AG08395 (cell line): ENCODE measurements at regions not wholly inside any gene's neighbourhood (a gene's known extent, or its start where the extent isn't known, plus 50 kb on each side); places are given as distances from the start of the nearest gene placed in this dataset.

Experiments used
- DNase-seq: peaks from one replicate; pipeline ENCODE4 v3.0.0; 2012; ENCODE audit warnings: mixed read lengths, low spot score

- no peak for DNase-seq
Measured at GRCh38 chr5:92505145-92505544, 1075.9 kb downstream of the NR2F1-AS1 start.

DNA sequence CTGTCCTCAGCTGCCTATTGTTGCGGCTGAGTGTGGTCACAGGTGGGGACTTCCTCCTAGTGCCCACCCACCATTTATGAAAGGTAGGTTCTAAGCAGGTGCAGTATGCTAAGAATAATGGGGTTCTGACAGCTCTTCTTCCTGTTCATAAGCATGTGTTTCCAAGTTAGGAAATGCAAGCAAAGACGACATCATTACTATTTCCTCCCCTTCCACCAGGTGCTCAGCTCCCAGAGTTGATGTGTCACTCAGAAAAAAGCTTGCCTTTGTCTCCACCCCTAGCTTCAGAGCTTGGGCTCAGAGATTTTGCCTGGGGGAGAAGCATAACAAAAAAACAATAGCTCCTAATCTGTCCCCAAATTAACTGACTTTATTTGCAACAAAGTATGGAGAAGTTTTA, 1076.7 kb downstream of the NR2F1-AS1 start:
- no peak for DNase-seq

DNA sequence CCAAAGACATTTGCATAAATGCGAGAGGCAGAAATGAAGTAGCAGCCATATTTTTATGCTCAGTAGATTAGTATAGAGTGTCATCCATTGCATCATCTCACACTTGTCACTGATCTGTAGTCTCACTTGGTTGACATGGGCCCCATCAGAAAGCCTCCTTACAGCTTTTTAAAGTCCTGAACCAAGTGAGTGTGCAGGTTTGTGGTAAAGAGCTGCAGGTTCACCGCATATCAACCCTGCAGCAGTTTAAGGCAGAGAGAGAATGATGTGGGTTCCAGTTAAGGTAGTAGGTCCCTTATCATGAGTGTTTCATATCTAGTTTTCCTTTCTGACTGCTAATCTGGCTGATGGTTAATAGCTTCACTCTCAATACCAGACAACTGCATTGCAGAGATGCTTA, 1080.3 kb downstream of the NR2F1-AS1 start:
- no peak for DNase-seq

- no peak for DNase-seq
Measured at GRCh38 chr5:92496545-92496944, 1084.5 kb downstream of the NR2F1-AS1 start.

- no peak for DNase-seq
Measured at GRCh38 chr5:92494508-92494907, 1086.5 kb downstream of the NR2F1-AS1 start.

GRCh38 chr5:92492908-92493307, 1088.1 kb downstream of the NR2F1-AS1 start:
- DNase-seq = no peak

GRCh38 chr5:92484484-92484883, 1096.5 kb downstream of the NR2F1-AS1 start:
- no peak for DNase-seq

DNA sequence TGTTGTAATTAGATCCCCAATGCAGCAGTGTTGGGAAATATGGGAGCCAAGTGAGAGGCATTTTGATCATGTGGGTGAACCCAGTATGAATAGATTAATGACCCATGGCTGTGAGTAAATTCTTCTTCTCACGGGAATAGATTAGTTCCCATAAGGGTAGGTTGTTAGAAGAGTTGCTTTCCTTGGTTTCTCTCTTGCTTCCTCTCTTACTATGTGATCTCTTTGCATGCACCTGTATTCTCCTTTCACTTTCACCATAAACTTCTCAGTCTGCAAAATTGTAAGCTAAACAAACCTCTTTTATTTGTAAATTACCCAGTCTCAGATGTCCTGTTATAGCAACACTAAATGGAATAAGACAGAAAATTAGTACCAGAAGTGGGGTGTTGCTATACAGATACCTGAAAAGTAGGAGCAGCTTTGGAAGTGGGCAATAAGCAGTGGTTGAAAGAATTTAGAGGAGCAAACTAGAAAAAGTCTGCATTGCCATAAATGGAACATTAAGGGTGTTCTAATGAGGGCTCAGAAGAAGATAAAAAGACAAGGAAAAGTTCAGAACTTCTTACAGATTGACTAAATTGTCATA, 1090.0 kb upstream of the ARRDC3 start:
- DNase-seq = no peak

- DNase-seq = no peak
Measured at GRCh38 chr5:92471861-92472260, 1088.7 kb upstream of the ARRDC3 start.

DNA sequence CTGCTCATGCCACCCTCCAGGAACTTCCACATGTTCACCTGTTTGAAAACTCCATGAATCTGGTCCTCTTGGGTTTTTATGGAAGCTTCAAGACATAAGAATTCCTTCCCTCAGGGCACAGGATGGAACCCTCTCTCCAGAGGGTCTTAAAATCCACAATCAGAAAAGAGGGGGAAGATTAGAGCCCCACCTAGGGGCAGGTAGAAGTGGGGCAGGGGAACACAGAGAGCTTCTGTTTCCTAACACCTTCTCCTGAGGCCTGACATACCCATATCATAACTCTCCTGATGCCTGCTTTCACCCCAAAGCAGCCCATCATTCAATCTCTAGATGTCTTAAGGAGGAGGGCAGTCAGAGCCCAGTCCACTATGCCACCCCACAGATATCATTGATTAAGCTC, 1087.7 kb upstream of the ARRDC3 start:
- DNase-seq = no peak

GRCh38 chr5:92468295-92468694, 1085.2 kb upstream of the ARRDC3 start:
- no peak for DNase-seq

DNA sequence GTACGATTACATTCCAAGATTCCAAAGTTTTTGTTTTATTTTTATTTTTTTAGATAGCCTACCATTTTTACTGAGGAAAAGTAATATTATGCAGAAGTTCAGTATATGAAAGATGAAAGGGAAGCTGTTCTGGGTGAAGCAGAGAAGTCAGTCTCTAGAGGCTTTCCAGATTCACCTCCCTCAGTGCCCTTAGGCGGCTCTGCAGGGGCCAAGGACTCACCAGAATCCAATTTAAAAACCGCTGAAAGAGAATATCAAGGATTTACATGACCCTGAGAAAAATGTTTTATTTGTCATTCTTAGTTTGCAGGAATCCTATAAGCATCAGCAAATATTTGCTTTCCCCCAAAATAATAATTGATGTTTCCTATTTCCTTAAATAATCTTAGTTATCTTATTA, 1084.6 kb upstream of the ARRDC3 start:
- no peak for DNase-seq

GRCh38 chr5:92460505-92460904, 1077.4 kb upstream of the ARRDC3 start:
- DNase-seq = no peak

DNA sequence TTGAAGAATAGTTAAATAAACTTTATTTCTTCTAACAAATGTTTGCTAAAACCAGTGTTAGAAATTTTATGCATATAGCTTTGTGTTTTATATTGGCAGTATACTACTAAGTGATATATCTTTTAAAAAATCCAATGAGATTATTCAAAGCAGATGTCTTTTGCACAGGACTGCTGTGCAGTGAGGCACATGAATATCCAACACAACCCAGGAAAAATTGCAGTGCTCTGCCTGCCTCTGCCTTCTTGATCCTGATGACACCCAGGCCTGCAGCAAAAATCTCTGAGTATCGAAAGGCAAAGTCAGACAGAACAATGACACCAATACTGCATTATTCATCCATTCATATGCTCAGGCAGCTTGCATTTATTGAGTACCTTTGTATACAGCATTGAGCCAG, 1076.5 kb upstream of the ARRDC3 start:
- DNase-seq = no peak

DNA sequence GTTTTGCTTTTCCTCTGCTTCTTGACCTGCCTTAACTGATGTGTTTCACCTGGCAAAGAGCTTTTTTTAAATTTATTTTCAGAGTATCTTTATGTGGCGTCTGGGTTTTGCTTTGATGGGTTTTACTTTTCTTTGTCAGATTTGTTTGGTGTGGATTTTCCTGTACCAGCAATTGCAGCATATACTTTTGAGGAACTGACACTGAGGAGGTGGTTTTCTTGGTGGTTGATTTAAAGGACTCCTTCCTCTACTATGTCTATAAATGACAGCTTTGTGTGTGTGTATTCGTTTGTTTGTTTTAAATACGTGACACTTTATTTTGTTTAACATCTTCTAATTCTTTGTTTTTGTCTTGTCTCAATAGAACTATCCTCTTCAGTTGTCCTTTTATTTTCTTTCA, 1071.9 kb upstream of the ARRDC3 start:
- no peak for DNase-seq

DNA sequence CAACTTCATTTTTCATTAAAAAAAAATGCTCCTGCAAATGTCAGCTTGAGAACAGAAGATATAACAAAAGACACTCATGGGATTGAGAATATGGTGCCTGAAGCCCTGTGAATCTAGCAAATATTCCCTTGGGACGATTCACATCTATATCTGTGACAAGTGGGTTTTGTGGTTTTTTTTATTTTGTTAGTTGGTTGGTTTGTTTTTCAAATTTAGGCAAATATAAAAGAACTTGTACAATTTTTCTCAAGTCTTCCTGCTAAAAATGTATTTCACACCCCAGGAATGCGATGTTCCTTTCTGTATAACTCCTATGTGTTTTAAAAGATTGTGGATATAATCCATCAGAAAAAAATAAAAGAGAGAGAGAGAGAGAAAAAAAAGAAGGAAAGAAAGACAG, 1061.8 kb upstream of the ARRDC3 start:
- no peak for DNase-seq

GRCh38 chr5:92435781-92436180, 1052.7 kb upstream of the ARRDC3 start:
- DNase-seq = no peak

GRCh38 chr5:92429646-92430045, 1046.5 kb upstream of the ARRDC3 start:
- DNase-seq = no peak

- DNase-seq = no peak
Measured at GRCh38 chr5:92428415-92428814, 1045.3 kb upstream of the ARRDC3 start.

- DNase-seq = no peak
Measured at GRCh38 chr5:92424785-92425426, 1041.8 kb upstream of the ARRDC3 start.

DNA sequence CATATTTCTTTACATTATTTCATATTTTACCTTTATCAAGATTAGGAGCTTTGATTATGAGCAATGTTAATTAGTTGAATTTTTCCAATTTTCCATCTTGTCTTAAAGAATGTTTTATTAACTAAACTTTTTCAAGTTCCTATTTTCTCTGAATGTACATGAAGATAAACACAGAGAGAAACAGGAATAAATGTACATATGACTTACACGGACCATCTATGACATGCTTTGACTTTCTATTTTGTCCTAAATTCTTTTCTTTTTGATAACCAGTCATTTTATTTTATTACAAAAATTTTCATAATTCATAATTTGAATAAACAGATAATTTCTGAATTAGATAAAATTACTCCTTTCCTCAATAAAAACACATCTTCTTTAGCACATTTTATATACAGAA, 1038.8 kb upstream of the ARRDC3 start:
- DNase-seq = no peak

DNA sequence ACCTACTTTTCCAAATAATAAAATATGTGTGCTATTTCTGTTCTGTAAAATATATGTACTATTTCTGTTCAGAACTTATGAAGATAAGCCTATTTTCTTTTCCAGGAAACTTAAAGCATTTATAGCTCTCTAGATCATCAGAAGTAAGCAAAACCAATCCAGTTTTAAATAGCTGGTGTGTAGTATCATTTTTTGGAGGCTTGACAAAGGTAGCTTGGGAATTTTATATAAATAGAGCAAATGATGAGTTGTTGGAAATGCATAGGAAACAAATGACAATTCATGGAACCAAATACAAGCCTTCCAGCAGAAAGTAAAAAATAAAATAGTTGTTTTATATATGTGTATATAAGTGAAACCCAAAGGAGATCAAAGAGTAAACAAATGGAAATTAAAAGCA, 1038.1 kb upstream of the ARRDC3 start:
- no peak for DNase-seq

GRCh38 chr5:92419261-92419660, 1036.1 kb upstream of the ARRDC3 start:
- DNase-seq = no peak

GRCh38 chr5:92418341-92418740, 1035.2 kb upstream of the ARRDC3 start:
- DNase-seq = no peak
